OCI-LY7 (cell line): ENCODE measurements at regions not wholly inside any gene's neighbourhood (a gene's known extent, or its start where the extent isn't known, plus 50 kb on each side); places are given as distances from the start of the nearest gene placed in this dataset.

Experiments
- BruUV-seq: library from RNA; stranded (reverse); fragments of 400-500 nt; replicated peaks from 2 replicates; lab custom pipeline; 2021; lab: Mats Ljungman, UMichigan
- CTCF ChIA-PET: fragments of 300-600 bp; sonication (Branson Sonifier 250); formaldehyde crosslinking; loops from one replicate; lab custom pipeline; 2022; ENCODE audit warnings: antibody characterized with exemption; ENCODE audit not compliant: unreplicated experiment; lab: Charles Lee
- POLR2A ChIA-PET: fragments of 300-600 bp; sonication (Branson Sonifier 250); formaldehyde crosslinking; loops from one replicate; lab custom pipeline; 2022; ENCODE audit warnings: antibody characterized with exemption; lab: Charles Lee
- DNase-seq: peaks from one replicate; pipeline ENCODE4 v3.0.0-alpha.2; 2015; ENCODE audit warnings: low spot score
- H2AFZ ChIP-seq: fragments of 200-600 bp; sonication (generic), shearing (Covaris generic); 2 replicates; pipeline ENCODE4 v1.6.1; 2014; ENCODE audit warnings: mild to moderate bottlenecking, antibody characterized with exemption, low read length, moderate library complexity
- H3K27ac ChIP-seq: fragments of 200-600 bp; sonication (generic); 2 replicates; pipeline ENCODE4 v1.5.1; 2014; ENCODE audit warnings: mixed run types, low read depth, mild to moderate bottlenecking, moderate library complexity, low read length, inconsistent platforms; ENCODE audit not compliant: poor library complexity, severe bottlenecking
- H3K36me3 ChIP-seq: fragments of 200-600 bp; sonication (generic); 2 replicates; pipeline ENCODE4 v1.6.1; 2014; ENCODE audit warnings: mild to moderate bottlenecking, antibody characterized with exemption, low read length, moderate library complexity, mixed read lengths; ENCODE audit not compliant: insufficient read depth
- H3K4me1 ChIP-seq: fragments of 200-600 bp; sonication (generic); 2 replicates; pipeline ENCODE4 v1.5.1; 2014; ENCODE audit warnings: mild to moderate bottlenecking, low read length; ENCODE audit not compliant: insufficient read depth, poor library complexity, severe bottlenecking
- H3K4me2 ChIP-seq: fragments of 200-600 bp; sonication (generic); 2 replicates; pipeline ENCODE4 v1.6.1; 2014; ENCODE audit warnings: mild to moderate bottlenecking, low read length
- H3K4me3 ChIP-seq: fragments of 200-600 bp; sonication (generic); 2 replicates; pipeline ENCODE4 v1.5.1; 2014; ENCODE audit warnings: mild to moderate bottlenecking, low read depth, low read length; ENCODE audit not compliant: poor library complexity, severe bottlenecking
- H3K79me2 ChIP-seq: fragments of 200-600 bp; sonication (generic); 2 replicates; pipeline ENCODE4 v1.6.1; 2016; ENCODE audit warnings: low read depth, mild to moderate bottlenecking, low read length, moderate library complexity, mixed read lengths; ENCODE audit not compliant: insufficient read depth
- H3K9me2 ChIP-seq: fragments of 200-600 bp; sonication (generic); 2 replicates; pipeline ENCODE4 v1.6.1; 2016; ENCODE audit warnings: mild to moderate bottlenecking, low read length, mixed read lengths; ENCODE audit not compliant: insufficient read depth
- H3K9me3 ChIP-seq: fragments of 200-600 bp; sonication (generic); 2 replicates; pipeline ENCODE4 v1.6.1; 2014; ENCODE audit warnings: mild to moderate bottlenecking, mixed run types, low read length, mixed read lengths
- H4K20me1 ChIP-seq: fragments of 200-600 bp; sonication (generic); 2 replicates; pipeline ENCODE4 v1.6.1; 2014; ENCODE audit warnings: mild to moderate bottlenecking, antibody characterized with exemption, low read length, moderate library complexity, mixed read lengths; ENCODE audit not compliant: insufficient read depth
- EZH2phosphoT487 ChIP-seq: fragments of 200-600 bp; sonication (generic); IDR thresholded peaks from 2 replicates; pipeline ENCODE4 v1.6.1; 2018; ENCODE audit warnings: low read depth, borderline replicate concordance, mild to moderate bottlenecking, mixed run types, antibody characterized with exemption, low read length, moderate library complexity, mixed read lengths
- intact Hi-C: fragments of 100-400 bp; cut with micrococcal nuclease; formaldehyde crosslinking; loops from one replicate; pipeline ENCODE4 v1.10.0; 2022; ENCODE audit not compliant: unreplicated experiment
- TF ChIP-seq, protein P1 (sequence below): fragments of 200-600 bp; sonication (generic); conservative IDR thresholded peaks from 2 replicates; pipeline ENCODE4 v1.5.1; 2014; ENCODE audit warnings: mild to moderate bottlenecking, antibody characterized with exemption, low read length, moderate library complexity, mixed read lengths

GRCh38 chr2:139228276-139228675 is 448.1 kb upstream of the NXPH2 start:
- POLR2A ChIA-PET: no interaction called here

GRCh38 chr2:139225961-139226360 is 445.8 kb upstream of the NXPH2 start:
- H3K4me2 ChIP-seq: no peak overlapping the region
- intact Hi-C loops: no loop called here
- CTCF ChIA-PET: no interaction called here

More at GRCh38 chr2:139228276-139228675, 448.1 kb upstream of the NXPH2 start:
- H3K4me1 ChIP-seq: no peaks in the 10 kb centered on the region
- BruUV-seq: no TSS peak
- H3K9me3 ChIP-seq: no peaks in the 10 kb centered on the region
- H3K9me2 ChIP-seq: no peaks in the 10 kb centered on the region
- CTCF ChIA-PET: no interaction called here
- no peak overlapping the region for H3K27ac ChIP-seq
- H3K36me3 ChIP-seq: no peaks in the 10 kb centered on the region
- TF ChIP-seq, protein P1, sequence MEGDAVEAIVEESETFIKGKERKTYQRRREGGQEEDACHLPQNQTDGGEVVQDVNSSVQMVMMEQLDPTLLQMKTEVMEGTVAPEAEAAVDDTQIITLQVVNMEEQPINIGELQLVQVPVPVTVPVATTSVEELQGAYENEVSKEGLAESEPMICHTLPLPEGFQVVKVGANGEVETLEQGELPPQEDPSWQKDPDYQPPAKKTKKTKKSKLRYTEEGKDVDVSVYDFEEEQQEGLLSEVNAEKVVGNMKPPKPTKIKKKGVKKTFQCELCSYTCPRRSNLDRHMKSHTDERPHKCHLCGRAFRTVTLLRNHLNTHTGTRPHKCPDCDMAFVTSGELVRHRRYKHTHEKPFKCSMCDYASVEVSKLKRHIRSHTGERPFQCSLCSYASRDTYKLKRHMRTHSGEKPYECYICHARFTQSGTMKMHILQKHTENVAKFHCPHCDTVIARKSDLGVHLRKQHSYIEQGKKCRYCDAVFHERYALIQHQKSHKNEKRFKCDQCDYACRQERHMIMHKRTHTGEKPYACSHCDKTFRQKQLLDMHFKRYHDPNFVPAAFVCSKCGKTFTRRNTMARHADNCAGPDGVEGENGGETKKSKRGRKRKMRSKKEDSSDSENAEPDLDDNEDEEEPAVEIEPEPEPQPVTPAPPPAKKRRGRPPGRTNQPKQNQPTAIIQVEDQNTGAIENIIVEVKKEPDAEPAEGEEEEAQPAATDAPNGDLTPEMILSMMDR: no peak
- intact Hi-C loops: no loop called here
- H3K4me3 ChIP-seq: no peak overlapping the region
- no peak overlapping the region for H3K4me2 ChIP-seq
- no peak for DNase-seq
- no peaks in the 10 kb centered on the region for H4K20me1 ChIP-seq
- no peaks in the 10 kb centered on the region for H3K79me2 ChIP-seq
- H2AFZ ChIP-seq: no peak overlapping the region

GRCh38 chr2:139218181-139218580 is 438.0 kb upstream of the NXPH2 start:
- POLR2A ChIA-PET: no interaction called here
- BruUV-seq: no TSS peak

More at GRCh38 chr2:139225961-139226360, 445.8 kb upstream of the NXPH2 start:
- Histone ChIP-seq H4K20me1 (no peaks in the 10 kb centered on the region), H3K27ac (no peak overlapping the region), H3K4me3 (no peak overlapping the region), H2AFZ (no peak overlapping the region), H3K36me3 (no peaks in the 10 kb centered on the region), H3K9me2 (no peaks in the 10 kb centered on the region), H3K79me2 (no peaks in the 10 kb centered on the region), H3K4me1 (no peaks in the 10 kb centered on the region), H3K9me3 (no peaks in the 10 kb centered on the region)
- no TSS peak for BruUV-seq
- TF ChIP-seq EZH2phosphoT487: no peak
- TF ChIP-seq, protein P1: no peak
- no peak for DNase-seq
- POLR2A ChIA-PET: no interaction called here

More at GRCh38 chr2:139218181-139218580, 438.0 kb upstream of the NXPH2 start:
- Histone ChIP-seq H3K79me2 (no peaks in the 10 kb centered on the region), H3K9me2 (no peaks in the 10 kb centered on the region), H3K9me3 (no peaks in the 10 kb centered on the region), H3K4me1 (no peaks in the 10 kb centered on the region), H4K20me1 (no peaks in the 10 kb centered on the region), H3K27ac (no peak overlapping the region), H3K36me3 (no peaks in the 10 kb centered on the region), H3K4me2 (no peak overlapping the region), H3K4me3 (no peak overlapping the region), H2AFZ (no peak overlapping the region)
- DNase-seq: no peak
- intact Hi-C loops: no loop called here
- CTCF ChIA-PET: no interaction called here
- TF ChIP-seq, protein P1: no peak
- no peak for TF ChIP-seq EZH2phosphoT487
